ENCODE measurements at regions not wholly inside any gene's neighbourhood (a gene's known extent, or its start where the extent isn't known, plus 50 kb on each side); places are given as distances from the start of the nearest gene placed in this dataset.

DNA sequence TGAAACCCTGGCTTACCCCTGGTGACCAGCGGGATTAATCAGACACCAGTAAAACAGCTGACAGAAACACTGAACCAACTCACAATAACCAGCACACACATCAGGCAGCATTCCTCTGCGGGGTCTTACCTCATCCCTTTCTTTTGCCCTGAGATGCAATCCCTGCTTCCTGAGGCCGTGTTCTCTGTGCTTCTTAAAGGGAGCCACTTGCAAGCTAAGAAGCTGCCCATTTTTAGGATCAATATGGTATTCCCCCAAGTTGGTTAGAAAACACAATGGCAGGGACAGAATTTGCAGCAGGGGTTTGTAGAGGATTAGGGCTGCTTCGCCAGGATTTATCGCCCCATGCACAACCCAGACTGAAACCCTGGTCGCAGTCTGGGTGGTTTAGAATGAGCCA lies 74.7 kb upstream of the OLIG2 start:
- no peak for TF ChIP-seq EZH2 (IDR thresholded peaks at IDR 0.05; ENCODE audit: insufficient read depth, poor library complexity, severe bottlenecking)
- TF ChIP-seq EZH2phosphoT487 (IDR thresholded peaks at IDR 0.05; ENCODE audit: insufficient read depth, low read depth): no peak
